ACC112 (cell line): ENCODE measurements at regions not wholly inside any gene's neighbourhood (a gene's known extent, or its start where the extent isn't known, plus 50 kb on each side); places are given as distances from the start of the nearest gene placed in this dataset.
"Not testable (repeated sequence)": the region's sequence is repeated elsewhere in the genome, so short reads cannot be mapped to it uniquely, and the experiment has no call there.

ENCODE experiments used
- H2AFZ ChIP-seq: fragments of 200-600 bp; sonication (generic); one replicate; pipeline ENCODE4 v1.6.0; 2017; ENCODE audit warnings: antibody characterized with exemption, low read length; ENCODE audit not compliant: unreplicated experiment
- H3K27ac ChIP-seq: fragments of 200-600 bp; sonication (generic); 2 replicates; pipeline ENCODE4 v1.5.1; 2014; ENCODE audit warnings: low read depth, mild to moderate bottlenecking, antibody characterized with exemption, low read length, moderate library complexity
- H3K27me3 ChIP-seq: fragments of 200-600 bp; sonication (generic); 2 replicates; pipeline ENCODE4 v1.6.1; 2014; ENCODE audit warnings: mild to moderate bottlenecking, antibody characterized with exemption, low read length, moderate library complexity, mixed read lengths; ENCODE audit not compliant: insufficient read depth
- H3K36me3 ChIP-seq: fragments of 200-600 bp; sonication (generic); 2 replicates; pipeline ENCODE4 v1.6.1; 2016; ENCODE audit warnings: mild to moderate bottlenecking, antibody characterized with exemption, low read length, moderate library complexity, mixed read lengths; ENCODE audit not compliant: insufficient read depth
- H3K4me1 ChIP-seq: fragments of 200-600 bp; sonication (generic); one replicate; pipeline ENCODE4 v1.6.1; 2016; ENCODE audit warnings: low read length, mixed read lengths; ENCODE audit not compliant: insufficient read depth, unreplicated experiment, control insufficient read depth
- H3K4me3 ChIP-seq: fragments of 200-600 bp; sonication (generic); 2 replicates; pipeline ENCODE4 v1.5.1; 2014; ENCODE audit warnings: mild to moderate bottlenecking, low read depth, low read length
- H3K79me2 ChIP-seq: fragments of 200-600 bp; sonication (generic); one replicate; pipeline ENCODE4 v1.6.0; 2016; ENCODE audit warnings: low read length; ENCODE audit not compliant: control insufficient read depth, unreplicated experiment, insufficient read depth

DNA sequence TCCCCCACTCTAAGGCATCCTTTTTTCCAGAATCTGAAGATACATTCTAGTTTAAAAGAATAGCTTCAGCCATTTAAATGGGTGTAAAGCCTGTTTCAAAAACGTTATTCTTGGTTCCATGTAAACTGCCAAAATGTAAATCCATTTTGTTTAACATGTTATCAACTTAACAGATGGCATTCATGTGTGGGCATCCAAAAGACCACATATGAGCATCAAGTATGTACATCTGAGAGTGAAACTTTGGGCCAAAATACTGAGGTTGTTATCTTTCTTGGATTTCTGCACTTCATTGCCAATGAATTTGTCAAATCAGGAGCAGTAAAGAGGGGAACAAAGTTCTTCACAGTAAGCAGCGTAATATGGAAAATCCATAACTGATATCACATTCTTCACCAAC is 395.4 kb downstream of the ZNF804A start:
- no peak overlapping the region for H2AFZ ChIP-seq
- H3K36me3 ChIP-seq, result no peaks in the 10 kb centered on the region
- no peaks in the 10 kb centered on the region for H3K27me3 ChIP-seq
- H3K27ac ChIP-seq, result no peak overlapping the region
- H3K4me1 ChIP-seq, result no peaks in the 10 kb centered on the region
- H3K79me2 ChIP-seq, result no peaks in the 10 kb centered on the region
- no peak overlapping the region for H3K4me3 ChIP-seq

DNA sequence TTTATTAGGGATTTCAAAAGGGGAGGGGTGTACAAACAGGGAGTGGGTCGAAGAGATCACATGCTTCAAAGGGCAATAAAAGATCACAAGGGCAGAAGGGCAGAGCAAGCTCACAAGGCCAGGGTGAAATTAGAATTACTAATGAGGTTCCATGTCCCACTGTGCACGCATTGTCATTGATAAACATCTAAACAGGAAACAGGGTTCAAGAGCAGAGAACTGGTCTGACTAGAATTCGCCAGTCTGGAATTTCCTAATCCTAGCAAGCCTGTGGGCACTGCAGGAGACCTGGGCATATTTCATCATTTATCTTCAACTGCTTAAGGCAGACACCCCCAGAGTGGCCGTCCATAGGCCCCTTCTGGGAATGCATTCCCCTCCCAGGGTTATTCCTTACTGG is 408.2 kb downstream of the ZNF804A start:
- H2AFZ ChIP-seq, result no peak overlapping the region
- H3K27ac ChIP-seq, result no peak overlapping the region
- no peak overlapping the region for H3K4me3 ChIP-seq
- no peaks in the 10 kb centered on the region for H3K36me3 ChIP-seq
- H3K27me3 ChIP-seq, result no peaks in the 10 kb centered on the region
- H3K4me1 ChIP-seq, result no peaks in the 10 kb centered on the region
- no peaks in the 10 kb centered on the region for H3K79me2 ChIP-seq

DNA sequence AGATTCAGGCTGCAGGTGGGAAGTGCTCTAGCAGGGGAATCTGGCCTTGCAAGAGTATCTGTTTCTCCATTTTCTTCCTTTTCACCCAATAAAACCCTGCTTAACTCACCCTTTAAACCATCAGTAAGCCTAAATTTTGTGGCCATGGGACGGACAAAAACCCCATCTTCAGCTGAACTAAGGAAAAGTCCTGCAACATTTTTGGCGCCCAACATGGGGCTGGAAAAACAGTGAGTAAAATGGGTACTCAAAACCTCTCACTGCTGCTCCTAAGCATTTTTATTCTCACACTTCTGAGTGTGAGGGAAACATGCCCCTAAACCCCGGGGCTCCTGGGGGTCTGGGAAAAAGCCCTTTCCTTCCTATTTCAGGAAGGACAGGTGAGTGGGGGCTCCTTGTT is 414.3 kb downstream of the ZNF804A start:
- Histone ChIP-seq H3K36me3 (no peaks in the 10 kb centered on the region), H3K4me1 (no peaks in the 10 kb centered on the region), H3K27ac (no peak overlapping the region), H3K27me3 (no peaks in the 10 kb centered on the region), H3K4me3 (no peak overlapping the region), H3K79me2 (no peaks in the 10 kb centered on the region), H2AFZ (no peak overlapping the region)

DNA sequence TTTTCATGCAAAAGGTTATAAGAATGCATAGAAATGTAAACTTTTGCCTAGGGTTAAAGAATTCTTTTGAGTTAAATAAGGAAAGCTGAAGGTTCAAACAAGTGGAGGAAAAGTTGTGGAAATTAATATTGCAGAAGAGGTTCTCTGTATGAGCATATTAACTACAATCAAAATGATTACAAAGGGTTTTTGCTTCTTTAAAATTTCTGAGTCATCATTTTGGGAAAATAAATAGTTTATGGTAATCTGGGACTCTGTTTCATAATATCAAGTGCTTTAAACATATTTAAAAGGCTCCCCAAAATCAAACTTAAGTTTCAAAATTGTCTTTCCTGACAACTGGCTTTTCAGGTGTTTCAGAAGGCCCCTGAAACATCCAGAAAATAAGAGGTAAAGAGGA is 415.7 kb downstream of the ZNF804A start:
- Histone ChIP-seq H3K4me1 (no peaks in the 10 kb centered on the region), H3K27ac (no peak overlapping the region), H3K36me3 (no peaks in the 10 kb centered on the region), H3K27me3 (no peaks in the 10 kb centered on the region), H2AFZ (no peak overlapping the region), H3K4me3 (no peak overlapping the region), H3K79me2 (no peaks in the 10 kb centered on the region)

DNA sequence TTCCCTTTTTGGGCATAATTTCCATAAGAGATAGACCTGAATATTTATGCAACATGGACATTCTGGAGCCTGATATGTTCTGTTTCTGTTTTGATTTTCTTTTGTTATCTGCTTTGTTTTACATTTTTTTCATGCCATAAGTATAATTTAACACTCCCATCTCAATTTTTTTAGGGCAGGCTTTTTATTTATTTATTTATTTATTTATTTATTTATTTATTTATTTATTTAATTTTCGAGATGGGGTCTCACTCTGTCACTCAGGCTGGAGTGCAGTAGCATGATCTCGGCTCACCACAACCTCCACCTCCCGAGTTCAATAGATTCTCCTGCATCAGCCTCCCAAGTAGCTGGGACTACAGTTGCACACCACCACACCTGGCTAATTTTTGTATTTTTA is 427.6 kb downstream of the ZNF804A start:
- not testable (repeated sequence) for H3K36me3 ChIP-seq, H3K27me3 ChIP-seq, H3K79me2 ChIP-seq, H3K27ac ChIP-seq, H3K4me3 ChIP-seq, H3K4me1 ChIP-seq, H2AFZ ChIP-seq

DNA sequence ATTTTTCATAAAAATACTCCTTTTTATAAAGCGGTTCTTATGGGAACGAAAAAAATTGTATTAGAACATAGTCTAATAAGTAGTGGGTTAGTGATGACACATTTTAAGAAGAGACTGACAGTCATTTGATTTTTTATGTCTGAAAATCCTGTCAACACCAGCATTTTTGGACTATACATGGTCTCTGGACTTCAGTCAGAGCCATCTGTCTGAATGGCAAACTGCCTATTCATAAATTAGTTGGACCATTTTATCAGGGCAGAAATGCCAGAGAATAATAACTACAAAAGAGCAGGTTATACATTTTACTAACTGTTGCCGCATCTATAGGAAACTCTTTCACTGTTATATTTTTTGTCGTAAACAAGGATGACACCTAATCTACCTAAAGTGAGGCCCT is 437.6 kb downstream of the ZNF804A start:
- H3K4me3 ChIP-seq, result no peak overlapping the region
- no peaks in the 10 kb centered on the region for H3K4me1 ChIP-seq
- H3K79me2 ChIP-seq, result no peaks in the 10 kb centered on the region
- H2AFZ ChIP-seq, result no peak overlapping the region
- no peaks in the 10 kb centered on the region for H3K27me3 ChIP-seq
- H3K36me3 ChIP-seq, result no peaks in the 10 kb centered on the region
- H3K27ac ChIP-seq, result no peak overlapping the region

DNA sequence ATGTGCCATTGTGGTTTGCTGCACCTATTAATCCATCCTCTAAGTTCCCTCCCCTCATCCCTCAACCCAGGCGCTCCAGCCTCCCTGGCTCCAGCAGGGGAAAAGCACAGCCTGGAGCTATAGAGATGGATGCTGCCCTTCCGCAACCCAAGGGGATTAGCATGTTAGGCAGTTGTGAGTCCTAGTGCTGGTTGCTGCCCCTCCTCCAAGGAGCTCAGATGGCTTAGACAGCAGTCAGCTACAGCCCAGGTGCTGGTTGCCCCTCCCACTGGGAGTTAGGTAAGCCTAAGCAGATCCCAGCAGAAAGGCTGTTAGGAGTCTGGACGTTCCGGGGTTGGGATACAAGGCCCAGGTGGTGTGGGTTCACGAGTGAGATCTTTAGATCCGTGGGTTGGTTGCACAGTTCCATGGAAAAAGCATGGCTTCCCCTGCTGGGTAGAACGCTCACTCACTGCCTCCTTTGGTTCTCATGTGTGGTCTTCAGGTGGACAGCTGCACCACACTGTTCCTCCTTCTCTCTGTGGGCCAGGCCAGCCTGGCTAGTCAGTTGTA is 446.1 kb downstream of the ZNF804A start:
- Histone ChIP-seq H3K79me2 (no peaks in the 10 kb centered on the region), H3K4me3 (no peak overlapping the region), H3K27ac (no peak overlapping the region), H3K36me3 (no peaks in the 10 kb centered on the region), H2AFZ (no peak overlapping the region), H3K27me3 (no peaks in the 10 kb centered on the region), H3K4me1 (no peaks in the 10 kb centered on the region)

DNA sequence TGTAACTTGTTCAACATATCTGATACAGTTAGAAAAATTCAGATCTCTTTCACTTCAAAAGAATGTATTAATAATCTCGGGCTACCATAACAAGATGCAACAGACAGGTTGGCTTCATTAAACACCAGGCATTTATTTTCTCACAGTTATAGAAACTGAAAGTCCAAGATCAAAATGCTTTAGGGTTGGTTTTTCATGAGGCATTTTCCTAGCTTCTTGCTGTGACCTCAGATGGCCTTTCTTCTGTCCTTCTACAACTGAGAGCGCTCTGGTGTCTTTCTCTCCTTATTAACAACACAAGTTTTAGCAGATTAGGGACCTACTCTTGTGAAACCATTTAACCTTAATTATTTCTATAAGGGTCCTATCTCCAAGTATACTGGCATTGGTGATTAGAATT is 452.5 kb downstream of the ZNF804A start:
- H3K27ac ChIP-seq, result no peak overlapping the region
- no peaks in the 10 kb centered on the region for H3K36me3 ChIP-seq
- H3K79me2 ChIP-seq, result no peaks in the 10 kb centered on the region
- H2AFZ ChIP-seq, result no peak overlapping the region
- H3K4me3 ChIP-seq, result no peak overlapping the region
- H3K27me3 ChIP-seq, result no peaks in the 10 kb centered on the region
- H3K4me1 ChIP-seq, result no peaks in the 10 kb centered on the region

DNA sequence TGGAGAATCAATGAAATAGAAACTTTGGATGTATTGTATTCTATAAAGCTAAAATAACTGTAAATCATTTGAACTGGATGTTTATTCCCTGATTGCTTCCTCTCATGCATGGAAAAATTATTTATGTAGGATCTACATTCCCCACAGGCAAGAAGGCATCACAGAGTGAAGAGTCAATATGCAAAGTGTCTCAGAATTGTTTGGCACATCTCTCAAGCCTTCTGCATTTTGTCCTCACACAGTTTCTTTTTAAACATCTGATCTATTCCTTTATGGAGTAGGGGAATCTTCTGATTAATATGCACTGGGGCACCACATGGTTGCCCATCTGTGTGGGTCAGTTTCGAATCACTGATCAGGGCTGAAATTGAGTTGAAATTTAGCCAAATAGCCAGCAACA is 465.4 kb downstream of the ZNF804A start:
- Histone ChIP-seq H3K4me1 (no peaks in the 10 kb centered on the region), H3K4me3 (no peak overlapping the region), H3K27me3 (no peaks in the 10 kb centered on the region)

DNA sequence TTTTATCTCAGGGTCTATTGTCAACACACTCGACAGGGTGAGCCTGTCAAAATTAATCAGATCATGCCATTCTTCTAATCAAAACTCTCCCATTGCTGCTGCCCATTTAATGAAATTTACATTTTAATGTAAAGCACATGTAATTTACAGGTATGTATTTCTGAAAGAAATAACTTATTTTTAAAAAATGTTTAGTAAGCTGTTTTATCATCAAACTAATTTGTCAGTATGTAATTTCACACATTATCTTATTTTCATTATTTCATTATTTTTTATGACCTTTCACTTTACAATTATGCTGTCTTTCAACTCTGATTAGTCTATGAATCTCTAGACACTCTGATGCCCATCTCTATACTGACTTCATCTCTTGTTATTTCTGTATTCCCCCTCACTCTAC is 467.8 kb downstream of the ZNF804A start:
- Histone ChIP-seq H2AFZ (no peak overlapping the region), H3K36me3 (no peaks in the 10 kb centered on the region), H3K27ac (no peak overlapping the region), H3K4me3 (no peak overlapping the region), H3K79me2 (no peaks in the 10 kb centered on the region), H3K27me3 (no peaks in the 10 kb centered on the region), H3K4me1 (no peaks in the 10 kb centered on the region)

More for the DNA sequence above, 465.4 kb downstream of the ZNF804A start:
- H3K27ac ChIP-seq, result no peak overlapping the region
- no peaks in the 10 kb centered on the region for H3K79me2 ChIP-seq
- H3K36me3 ChIP-seq, result no peaks in the 10 kb centered on the region
- no peak overlapping the region for H2AFZ ChIP-seq

DNA sequence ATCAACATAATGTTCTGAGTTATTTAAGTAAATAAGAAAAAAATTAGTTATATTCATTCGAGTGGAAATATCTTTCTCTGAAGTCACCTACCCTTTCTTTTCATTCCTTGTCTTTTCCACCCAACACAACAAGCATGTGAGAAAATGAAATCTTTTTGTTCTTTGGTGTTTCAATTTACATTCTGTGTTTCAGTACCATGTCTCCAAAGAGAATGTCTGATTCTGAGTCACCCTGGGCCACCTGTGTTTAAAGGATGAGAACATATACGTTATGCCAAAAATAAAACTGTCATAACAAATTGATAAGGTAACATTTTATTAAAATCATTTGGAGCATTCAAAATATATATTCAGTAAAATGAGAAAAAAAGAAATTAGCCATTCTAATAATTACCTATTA is 470.8 kb downstream of the ZNF804A start:
- Histone ChIP-seq H3K79me2 (no peaks in the 10 kb centered on the region), H3K27ac (no peak overlapping the region), H2AFZ (no peak overlapping the region), H3K4me3 (no peak overlapping the region), H3K27me3 (no peaks in the 10 kb centered on the region), H3K4me1 (no peaks in the 10 kb centered on the region), H3K36me3 (no peaks in the 10 kb centered on the region)
